GM12878 (cell line): ENCODE measurements at regions not wholly inside any gene's neighbourhood (a gene's known extent, or its start where the extent isn't known, plus 50 kb on each side); places are given as distances from the start of the nearest gene placed in this dataset.

Source experiments
- ATAC-seq: fragments of 200-7000 bp; cut with Tn5 transposase; 3 replicates; pipeline ENCODE4 v1.9.1; 2020; ENCODE audit warnings: mild to moderate bottlenecking, moderate library complexity
- BruUV-seq: library from RNA; stranded (reverse); fragments of 400-500 nt; replicated peaks from 2 replicates; lab custom pipeline; 2021; lab: Mats Ljungman, UMichigan
- CTCF ChIA-PET: fragments of 300-600 bp; sonication (Branson Sonifier 250); formaldehyde crosslinking; extraction: SDS; loops from one replicate; lab custom pipeline; 2021; ENCODE audit warnings: inconsistent platforms; lab: Yijun Ruan, JAX
- POLR2A ChIA-PET: fragments of 350-600 bp; formaldehyde crosslinking; extraction: SDS; loops from one replicate; lab custom pipeline; 2021; ENCODE audit warnings: inconsistent platforms; lab: Charles Lee
- RAD21 ChIA-PET: fragments of 300-600 bp; sonication (Branson Sonifier 250); formaldehyde crosslinking; loops from one replicate; lab custom pipeline; 2023; ENCODE audit warnings: antibody characterized with exemption; ENCODE audit not compliant: unreplicated experiment; lab: Charles Lee
- SMC1A ChIA-PET: fragments of 300-600 bp; sonication (Branson Sonifier 250); formaldehyde crosslinking; loops from one replicate; lab custom pipeline; 2023; ENCODE audit not compliant: unreplicated experiment, uncharacterized antibody; lab: Charles Lee
- DNase-seq: peaks from one replicate; pipeline ENCODE4 v3.0.0-alpha.2; 2011; ENCODE audit warnings: low read depth, low spot score
- FAIRE-seq: peaks from 3 replicates; lab custom pipeline; 2011; peaks lifted over from hg19 to GRCh38; lab: Jason Lieb, UNC
- H2AFZ ChIP-seq: 2 replicates; pipeline ENCODE4 v1.6.0; 2011; ENCODE audit warnings: low read depth, low read length, control low read depth; ENCODE audit not compliant: control insufficient read depth
- H3K27ac ChIP-seq: 2 replicates; pipeline ENCODE4 v1.5.1; 2011; ENCODE audit warnings: control low read depth; ENCODE audit not compliant: control insufficient read depth, insufficient read depth
- H3K27me3 ChIP-seq, 2 experiments: replicated peaks in 1 of 2; 2 replicates each; pipeline versions ENCODE4 v1.6.0 to v1.6.1; 2011; ENCODE audit warnings: low read length in 1 of 2; ENCODE audit not compliant: control insufficient read depth in 2 of 2, insufficient read depth in 2 of 2
- H3K36me3 ChIP-seq, 2 experiments: 2 replicates each; pipeline ENCODE4 v1.5.1; 2011; ENCODE audit warnings: low read length in 1 of 2; ENCODE audit not compliant: control insufficient read depth in 2 of 2, insufficient read depth in 2 of 2
- H3K4me1 ChIP-seq: 2 replicates; pipeline ENCODE4 v1.6.1; 2011; ENCODE audit warnings: mild to moderate bottlenecking, low read length, moderate library complexity, mixed read lengths; ENCODE audit not compliant: control insufficient read depth, insufficient read depth
- H3K4me2 ChIP-seq: 2 replicates; pipeline ENCODE4 v1.6.0; 2011; ENCODE audit warnings: control low read depth; ENCODE audit not compliant: control insufficient read depth, insufficient read depth
- H3K4me3 ChIP-seq: fragments of 200-600 bp; sonication (generic); 2 replicates; pipeline ENCODE4 v1.5.1; 2016
- H3K79me2 ChIP-seq: 2 replicates; pipeline ENCODE4 v1.6.0; 2011; ENCODE audit warnings: low read length; ENCODE audit not compliant: control insufficient read depth, insufficient read depth
- H3K9ac ChIP-seq: 2 replicates; pipeline ENCODE4 v1.8.0; 2011; ENCODE audit warnings: low read length, control low read depth, mixed read lengths; ENCODE audit not compliant: control insufficient read depth, insufficient read depth
- H3K9me3 ChIP-seq: replicated peaks from 3 replicates; pipeline ENCODE4 v1.5.1; 2011; ENCODE audit warnings: mild to moderate bottlenecking, low read length; ENCODE audit not compliant: control insufficient read depth, insufficient read depth
- H4K20me1 ChIP-seq: 2 replicates; pipeline ENCODE4 v1.6.0; 2011; ENCODE audit not compliant: control insufficient read depth, insufficient read depth
- FOXM1 ChIP-seq: IDR thresholded peaks from 2 replicates; pipeline ENCODE4 v1.6.1; 2012; ENCODE audit warnings: low read depth, mild to moderate bottlenecking, inconsistent platforms, low read length, moderate library complexity
- MAX ChIP-seq: IDR thresholded peaks from 2 replicates; pipeline ENCODE4 v1.6.1; 2012; ENCODE audit warnings: low read depth, low read length, improper control_type of control experiment
- MEF2B ChIP-seq: fragments of 450-650 bp; IDR thresholded peaks from 2 replicates; pipeline ENCODE4 v1.6.1; 2018; ENCODE audit warnings: mild to moderate bottlenecking, moderate library complexity; ENCODE audit not compliant: partially characterized antibody, poor library complexity, severe bottlenecking
- NFIC ChIP-seq: IDR thresholded peaks from 2 replicates; pipeline ENCODE4 v1.6.1; 2012; ENCODE audit warnings: low read depth, mild to moderate bottlenecking, inconsistent platforms, low read length, moderate library complexity
- NR2C1 ChIP-seq: fragments of 450-650 bp; IDR thresholded peaks from 2 replicates; pipeline ENCODE4 v1.6.1; 2017; ENCODE audit warnings: antibody characterized with exemption, mild to moderate bottlenecking, moderate library complexity
- NR2C2 ChIP-seq: IDR thresholded peaks from 2 replicates; pipeline ENCODE4 v1.6.1; 2011; ENCODE audit warnings: borderline replicate concordance, low read depth; ENCODE audit not compliant: control insufficient read depth, insufficient read length
- NR2F1 ChIP-seq: fragments of 450-650 bp; conservative IDR thresholded peaks from 2 replicates; pipeline ENCODE4 v1.6.1; 2017; ENCODE audit warnings: mild to moderate bottlenecking
- POLR2AphosphoS5 ChIP-seq: IDR thresholded peaks from 2 replicates; pipeline ENCODE4 v1.6.1; 2011; ENCODE audit warnings: mild to moderate bottlenecking, low read length, inconsistent platforms
- RAD51 ChIP-seq: fragments of 450-650 bp; IDR thresholded peaks from 2 replicates; pipeline ENCODE4 v1.6.1; 2016; ENCODE audit warnings: moderate library complexity, mild to moderate bottlenecking, inconsistent platforms
- RELB ChIP-seq: fragments of 450-650 bp; IDR thresholded peaks from 2 replicates; pipeline ENCODE4 v1.6.1; 2017; ENCODE audit warnings: low read depth, mild to moderate bottlenecking, moderate library complexity
- REST ChIP-seq: IDR thresholded peaks from 2 replicates; pipeline ENCODE4 v1.6.1; 2012; ENCODE audit warnings: mild to moderate bottlenecking, low read depth, low read length
- SMC3 ChIP-seq: IDR thresholded peaks from 2 replicates; pipeline ENCODE4 v1.6.1; 2011; ENCODE audit warnings: low read length, improper control_type of control experiment, borderline replicate concordance
- TARDBP ChIP-seq: IDR thresholded peaks from 2 replicates; pipeline ENCODE4 v1.6.1; 2016; ENCODE audit warnings: borderline replicate concordance
- TCF3 ChIP-seq: IDR thresholded peaks from 2 replicates; pipeline ENCODE4 v1.6.1; 2012; ENCODE audit warnings: low read depth, mild to moderate bottlenecking, low read length, borderline replicate concordance; ENCODE audit not compliant: insufficient read depth
- TCF7 ChIP-seq: IDR thresholded peaks from 2 replicates; pipeline ENCODE4 v1.6.1; 2014; ENCODE audit warnings: antibody characterized with exemption, borderline replicate concordance
- WRNIP1 ChIP-seq: IDR thresholded peaks from 2 replicates; pipeline ENCODE4 v1.6.1; 2011; ENCODE audit warnings: low read depth, low read length, improper control_type of control experiment, borderline replicate concordance
- WGBS: methylation state at CpG from one replicate; pipeline ENCODE4 v1.1.6; 2016; ENCODE audit warnings: low lambda C conversion rate; ENCODE audit not compliant: insufficient replicate concordance, insufficient coverage; ENCODE audit errors: missing lambda C conversion rate; 5-methylcytosine and 5-hydroxymethylcytosine counted together
- in situ Hi-C: fragments of 300-500 bp; cut with MboI; formaldehyde crosslinking; loops from 9 replicates; pipeline ENCODE4 v1.14.3; 2018; ENCODE audit warnings: mixed read lengths
- intact Hi-C: fragments of 100-400 bp; cut with micrococcal nuclease; formaldehyde crosslinking; loops from one replicate; pipeline ENCODE4 v1.14.2; 2022; ENCODE audit not compliant: unreplicated experiment

GRCh38 chr11:23897453-23898286 is 599.2 kb upstream of the LUZP2 start (continued):
- no peak for TF ChIP-seq TARDBP
- no peak for TF ChIP-seq NR2F1
- TF ChIP-seq MEF2B, result no peak
- no peak for TF ChIP-seq RAD51
- TF ChIP-seq WRNIP1, result no peak

- CTCF ChIA-PET, result interaction anchor here (0.7 kb wide), 1 partner anchor 9 kb away, joined by 3 read pairs; no protein-coding TSS in a partner anchor
- H3K79me2 ChIP-seq, result no peaks in the 10 kb centered on the region
- no peaks in the 10 kb centered on the region for H3K36me3 ChIP-seq
- intact Hi-C loops, result no loop called here
- H3K4me2 ChIP-seq, result no peak overlapping the region
- no peak overlapping the region for H3K4me3 ChIP-seq
- ATAC-seq (no peak), FAIRE-seq (no peak), DNase-seq (no peak)
- H2AFZ ChIP-seq, result no peak overlapping the region
- WGBS, result 28% methylated on average over 7 of the region's 7 CpGs
- no peaks in the 10 kb centered on the region for H3K9me3 ChIP-seq
- H3K9ac ChIP-seq, result no peak overlapping the region
- no TSS peak for BruUV-seq
- no peaks in the 10 kb centered on the region for H3K4me1 ChIP-seq
- no peaks in the 10 kb centered on the region for H4K20me1 ChIP-seq
- H3K27ac ChIP-seq, result no peak overlapping the region
- POLR2A ChIA-PET, result no interaction called here
- SMC1A ChIA-PET, result no interaction called here
- RAD21 ChIA-PET, result no interaction called here
- no peaks in the 10 kb centered on the region for H3K27me3 ChIP-seq
- in situ Hi-C loops, result no loop called here
- no peak for TF ChIP-seq NFIC
- no peak for TF ChIP-seq REST
- TF ChIP-seq WRNIP1, result no peak
- no peak for TF ChIP-seq SMC3
- no peak for TF ChIP-seq TCF7
- TF ChIP-seq POLR2AphosphoS5, result no peak
- no peak for TF ChIP-seq NR2C2
- no peak for TF ChIP-seq RELB
- TF ChIP-seq MAX, result no peak
- TF ChIP-seq NR2C1, result no peak
- TF ChIP-seq TCF3, result no peak
- TF ChIP-seq FOXM1, result no peak
Measured at GRCh38 chr11:23903044-23903704, 593.7 kb upstream of the LUZP2 start.
